HEK293 (cell line): ENCODE measurements at regions not wholly inside any gene's neighbourhood (a gene's known extent, or its start where the extent isn't known, plus 50 kb on each side); places are given as distances from the start of the nearest gene placed in this dataset.

Experiments used
- IKZF3 ChIP-seq: fragments of 450-650 bp; IDR thresholded peaks from 2 replicates; pipeline ENCODE4 v1.5.0; 2018; ENCODE audit warnings: missing biosample characterization, mild to moderate bottlenecking, missing genetic modification characterization, moderate library complexity
- KLF16 ChIP-seq: fragments of 450-650 bp; formaldehyde crosslinking; IDR thresholded peaks from 2 replicates; pipeline ENCODE4 v1.5.1; 2017; ENCODE audit warnings: missing biosample characterization, missing genetic modification characterization
- RBAK ChIP-seq: fragments of 450-650 bp; formaldehyde crosslinking; IDR thresholded peaks from 2 replicates; pipeline ENCODE4 v1.5.1; 2016; ENCODE audit warnings: missing biosample characterization, missing genetic modification characterization
- ZBTB49 ChIP-seq: fragments of 450-650 bp; formaldehyde crosslinking; IDR thresholded peaks from 2 replicates; pipeline ENCODE4 v1.5.1; 2016; ENCODE audit warnings: missing biosample characterization, missing genetic modification characterization, low read depth
- ZNF10 ChIP-seq: fragments of 450-650 bp; formaldehyde crosslinking; IDR thresholded peaks from 2 replicates; pipeline ENCODE4 v1.5.1; 2017; ENCODE audit warnings: missing biosample characterization, missing genetic modification characterization
- ZNF114 ChIP-seq: fragments of 450-650 bp; formaldehyde crosslinking; IDR thresholded peaks from 2 replicates; pipeline ENCODE4 v1.5.0; 2017; ENCODE audit warnings: missing biosample characterization, missing genetic modification characterization
- ZNF16 ChIP-seq: fragments of 450-650 bp; formaldehyde crosslinking; IDR thresholded peaks from 2 replicates; pipeline ENCODE4 v1.5.1; 2016; ENCODE audit warnings: low read depth, missing biosample characterization, missing genetic modification characterization
- ZNF341 ChIP-seq: fragments of 450-650 bp; formaldehyde crosslinking; IDR thresholded peaks from 2 replicates; pipeline ENCODE4; 2016; ENCODE audit warnings: low read depth, missing biosample characterization, missing genetic modification characterization
- ZNF398 ChIP-seq: fragments of 450-650 bp; formaldehyde crosslinking; IDR thresholded peaks from 2 replicates; pipeline ENCODE4 v1.5.1; 2017; ENCODE audit warnings: missing biosample characterization, missing genetic modification characterization
- ZNF416 ChIP-seq: fragments of 450-650 bp; formaldehyde crosslinking; IDR thresholded peaks from 2 replicates; pipeline ENCODE4 v1.5.1; 2016; ENCODE audit warnings: missing biosample characterization, missing genetic modification characterization
- ZNF610 ChIP-seq: fragments of 450-650 bp; formaldehyde crosslinking; IDR thresholded peaks from 2 replicates; pipeline ENCODE4 v1.5.1; 2016; ENCODE audit warnings: missing biosample characterization, missing genetic modification characterization, borderline replicate concordance
- TF ChIP-seq, protein P1 (sequence below): fragments of 450-650 bp; formaldehyde crosslinking; IDR thresholded peaks from 2 replicates; pipeline ENCODE4 v1.5.1; 2016; ENCODE audit warnings: missing biosample characterization, missing genetic modification characterization
- TF ChIP-seq, protein P2 (sequence below): fragments of 450-650 bp; formaldehyde crosslinking; IDR thresholded peaks from 2 replicates; pipeline ENCODE4 v1.5.1; 2017; ENCODE audit warnings: missing biosample characterization, mild to moderate bottlenecking, missing genetic modification characterization, moderate library complexity

DNA sequence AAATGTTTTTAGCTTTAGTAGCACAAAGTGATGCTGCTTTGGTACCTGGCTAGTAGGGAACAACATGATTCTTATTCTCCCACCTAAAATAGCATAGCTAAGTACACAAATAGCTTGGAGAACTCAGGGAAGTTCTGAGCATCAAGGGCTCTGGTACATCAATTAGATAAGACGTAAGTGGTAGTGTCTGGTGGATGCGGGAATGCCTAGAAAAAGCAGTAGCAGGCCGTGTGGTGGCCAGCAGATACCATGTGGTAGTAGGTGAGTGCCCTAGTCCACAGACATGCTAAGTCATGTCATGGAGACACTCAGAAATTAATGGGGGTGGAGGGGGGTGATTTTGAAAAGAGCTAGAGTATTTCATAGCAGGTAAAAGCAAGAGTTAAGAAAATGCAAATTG, 347.3 kb upstream of the NOCT start:
- TF ChIP-seq, protein P1, sequence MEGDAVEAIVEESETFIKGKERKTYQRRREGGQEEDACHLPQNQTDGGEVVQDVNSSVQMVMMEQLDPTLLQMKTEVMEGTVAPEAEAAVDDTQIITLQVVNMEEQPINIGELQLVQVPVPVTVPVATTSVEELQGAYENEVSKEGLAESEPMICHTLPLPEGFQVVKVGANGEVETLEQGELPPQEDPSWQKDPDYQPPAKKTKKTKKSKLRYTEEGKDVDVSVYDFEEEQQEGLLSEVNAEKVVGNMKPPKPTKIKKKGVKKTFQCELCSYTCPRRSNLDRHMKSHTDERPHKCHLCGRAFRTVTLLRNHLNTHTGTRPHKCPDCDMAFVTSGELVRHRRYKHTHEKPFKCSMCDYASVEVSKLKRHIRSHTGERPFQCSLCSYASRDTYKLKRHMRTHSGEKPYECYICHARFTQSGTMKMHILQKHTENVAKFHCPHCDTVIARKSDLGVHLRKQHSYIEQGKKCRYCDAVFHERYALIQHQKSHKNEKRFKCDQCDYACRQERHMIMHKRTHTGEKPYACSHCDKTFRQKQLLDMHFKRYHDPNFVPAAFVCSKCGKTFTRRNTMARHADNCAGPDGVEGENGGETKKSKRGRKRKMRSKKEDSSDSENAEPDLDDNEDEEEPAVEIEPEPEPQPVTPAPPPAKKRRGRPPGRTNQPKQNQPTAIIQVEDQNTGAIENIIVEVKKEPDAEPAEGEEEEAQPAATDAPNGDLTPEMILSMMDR (tag by site-specific recombination) = no peak
- no peak for TF ChIP-seq ZBTB49 (tag by site-specific recombination)
- TF ChIP-seq ZNF114 (tag by site-specific recombination) = no peak
- no peak for TF ChIP-seq ZNF341 (tag by site-specific recombination)
- TF ChIP-seq IKZF3 (tag by site-specific recombination) = no peak
- no peak for TF ChIP-seq ZNF10 (tag by site-specific recombination)
- TF ChIP-seq KLF16 (tag by site-specific recombination) = no peak
- TF ChIP-seq, protein P2, sequence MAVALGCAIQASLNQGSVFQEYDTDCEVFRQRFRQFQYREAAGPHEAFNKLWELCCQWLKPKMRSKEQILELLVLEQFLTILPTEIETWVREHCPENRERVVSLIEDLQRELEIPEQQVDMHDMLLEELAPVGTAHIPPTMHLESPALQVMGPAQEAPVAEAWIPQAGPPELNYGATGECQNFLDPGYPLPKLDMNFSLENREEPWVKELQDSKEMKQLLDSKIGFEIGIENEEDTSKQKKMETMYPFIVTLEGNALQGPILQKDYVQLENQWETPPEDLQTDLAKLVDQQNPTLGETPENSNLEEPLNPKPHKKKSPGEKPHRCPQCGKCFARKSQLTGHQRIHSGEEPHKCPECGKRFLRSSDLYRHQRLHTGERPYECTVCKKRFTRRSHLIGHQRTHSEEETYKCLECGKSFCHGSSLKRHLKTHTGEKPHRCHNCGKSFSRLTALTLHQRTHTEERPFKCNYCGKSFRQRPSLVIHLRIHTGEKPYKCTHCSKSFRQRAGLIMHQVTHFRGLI (tag by site-specific recombination) = no peak
- TF ChIP-seq ZNF16 (tag by site-specific recombination) = no peak
- TF ChIP-seq ZNF416 (tag by site-specific recombination) = no peak
- no peak for TF ChIP-seq ZNF610 (tag by site-specific recombination)
- TF ChIP-seq RBAK (tag by site-specific recombination) = no peak
- TF ChIP-seq ZNF398 (tag by site-specific recombination) = no peak
